NCI-H226 (cell line): ENCODE measurements at regions not wholly inside any gene's neighbourhood (a gene's known extent, or its start where the extent isn't known, plus 50 kb on each side); places are given as distances from the start of the nearest gene placed in this dataset.

ENCODE experiments used
- DNase-seq: peaks from one replicate; pipeline ENCODE4 v3.0.0-alpha.2; 2015

GRCh38 chr10:47053081-47053798, 142.0 kb downstream of the PTPN20 start:
- no peak for DNase-seq

GRCh38 chr10:47054974-47055373, 143.7 kb downstream of the PTPN20 start:
- no peak for DNase-seq

GRCh38 chr10:47055386-47056246, 144.4 kb downstream of the PTPN20 start:
- DNase-seq, result no peak

- no peak for DNase-seq
Measured at GRCh38 chr10:47056247-47056510, 145.0 kb downstream of the PTPN20 start.

GRCh38 chr10:47057471-47057870, 146.2 kb downstream of the PTPN20 start:
- no peak for DNase-seq

GRCh38 chr10:47058032-47058702, 146.9 kb downstream of the PTPN20 start:
- DNase-seq, result no peak

- DNase-seq, result no peak
Measured at GRCh38 chr10:47058961-47059391, 147.7 kb downstream of the PTPN20 start.

- DNase-seq, result no peak
Measured at GRCh38 chr10:47059606-47060311, 148.5 kb downstream of the PTPN20 start.

- DNase-seq, result no peak
Measured at GRCh38 chr10:47060356-47060755, 149.1 kb downstream of the PTPN20 start.

- no peak for DNase-seq
Measured at GRCh38 chr10:47060993-47061500, 149.8 kb downstream of the PTPN20 start.

- DNase-seq, result no peak
Measured at GRCh38 chr10:47061776-47062175, 150.5 kb downstream of the PTPN20 start.

- no peak for DNase-seq
Measured at GRCh38 chr10:47062441-47063200, 151.4 kb downstream of the PTPN20 start.

GRCh38 chr10:47063858-47064257, 152.6 kb downstream of the PTPN20 start:
- DNase-seq, result no peak

- DNase-seq, result no peak
Measured at GRCh38 chr10:47065903-47066302, 154.7 kb downstream of the PTPN20 start.

- no peak for DNase-seq
Measured at GRCh38 chr10:47067949-47068940, 157.0 kb downstream of the PTPN20 start.

GRCh38 chr10:47070541-47070940, 159.3 kb downstream of the PTPN20 start:
- no peak for DNase-seq

GRCh38 chr10:47071891-47072290, 160.7 kb downstream of the PTPN20 start:
- DNase-seq, result no peak

GRCh38 chr10:47073967-47074366, 162.7 kb downstream of the PTPN20 start:
- no peak for DNase-seq

GRCh38 chr10:47076949-47077361, 165.7 kb downstream of the PTPN20 start:
- DNase-seq, result no peak

GRCh38 chr10:47077386-47077785, 166.2 kb downstream of the PTPN20 start:
- no peak for DNase-seq

GRCh38 chr10:47077941-47078340, 166.7 kb downstream of the PTPN20 start:
- no peak for DNase-seq
